Memory B cell (primary cell): ENCODE measurements at regions not wholly inside any gene's neighbourhood (a gene's known extent, or its start where the extent isn't known, plus 50 kb on each side); places are given as distances from the start of the nearest gene placed in this dataset.
"Not testable (repeated sequence)": the region's sequence is repeated elsewhere in the genome, so short reads cannot be mapped to it uniquely, and the experiment has no call there.

Experiments used
- ATAC-seq: fragments of 150-1000 bp; cut with Tn5 transposase; 2 replicates; pipeline ENCODE4 v1.10.0; 2021; ENCODE audit warnings: low read depth, mild to moderate bottlenecking, moderate library complexity
- DNase-seq, 2 donors: peaks; one replicate each; pipeline ENCODE4 v3.0.0; 2022; ENCODE audit warnings: low spot score in 2 of 2
- H3K27ac Mint-ChIP-seq: one replicate; pipeline ENCODE4 v1.8.0; 2022; ENCODE audit warnings: mild to moderate bottlenecking, moderate library complexity, mixed read lengths
- H3K27me3 Mint-ChIP-seq: one replicate; pipeline ENCODE4 v1.8.0; 2022; ENCODE audit warnings: mixed read lengths
- H3K36me3 Mint-ChIP-seq: one replicate; pipeline ENCODE4 v1.8.0; 2022; ENCODE audit warnings: mild to moderate bottlenecking, mixed read lengths
- H3K4me1 Mint-ChIP-seq: one replicate; pipeline ENCODE4 v1.8.0; 2022; ENCODE audit warnings: mixed read lengths
- H3K4me3 Mint-ChIP-seq: one replicate; pipeline ENCODE4 v1.8.0; 2022; ENCODE audit warnings: mild to moderate bottlenecking, moderate library complexity, mixed read lengths
- H3K9me3 Mint-ChIP-seq: one replicate; pipeline ENCODE4 v1.8.0; 2022; ENCODE audit warnings: mixed read lengths

DNA sequence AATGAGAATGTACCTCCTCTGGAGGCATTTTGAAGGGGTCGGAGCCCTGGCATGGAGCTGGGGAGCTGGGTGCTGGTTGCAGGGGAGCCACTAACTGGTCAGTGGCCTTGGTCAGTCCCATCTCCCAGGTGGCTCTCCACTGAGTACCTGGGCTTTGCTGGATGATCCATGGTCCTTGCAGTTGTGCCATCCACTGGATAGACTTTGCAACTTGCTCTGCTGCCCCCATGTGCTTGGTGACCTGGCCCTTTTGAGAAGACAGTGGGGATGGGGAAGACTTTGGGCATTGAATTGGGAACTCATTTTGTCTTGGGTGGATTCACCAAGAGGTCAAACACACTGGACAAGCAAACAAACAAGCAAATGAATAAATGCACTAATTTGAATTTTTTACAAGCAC, 263.9 kb downstream of the MYCN start:
- H3K27me3 Mint-ChIP-seq = no peaks in the 10 kb centered on the region
- H3K4me1 Mint-ChIP-seq = no peaks in the 10 kb centered on the region
- no peak overlapping the region for H3K4me3 Mint-ChIP-seq
- H3K27ac Mint-ChIP-seq = no peak overlapping the region
- peaks cover 10% of the 10 kb centered on the region for H3K9me3 Mint-ChIP-seq
- ATAC-seq (no peak), DNase-seq (no peak)
- peaks cover 1% of the 10 kb centered on the region for H3K36me3 Mint-ChIP-seq

- no peak overlapping the region for H3K4me3 Mint-ChIP-seq
- peaks cover 9% of the 10 kb centered on the region for H3K9me3 Mint-ChIP-seq
- ATAC-seq = no peak
- no peaks in the 10 kb centered on the region for H3K4me1 Mint-ChIP-seq
- H3K27me3 Mint-ChIP-seq = no peaks in the 10 kb centered on the region
- H3K27ac Mint-ChIP-seq = no peak overlapping the region
- no peak for DNase-seq
- peaks cover 1% of the 10 kb centered on the region for H3K36me3 Mint-ChIP-seq
Observed at GRCh38 chr2:16203691-16204090, 263.3 kb downstream of the MYCN start.

GRCh38 chr2:16203069-16203468, 262.7 kb downstream of the MYCN start:
- Mint-ChIP-seq H3K27me3 (no peaks in the 10 kb centered on the region), H3K9me3 (peaks cover 6% of the 10 kb centered on the region), H3K36me3 (no peaks in the 10 kb centered on the region), H3K4me1 (no peaks in the 10 kb centered on the region), H3K4me3 (no peak overlapping the region), H3K27ac (no peak overlapping the region)
- no peak for DNase-seq
- no peak for ATAC-seq

GRCh38 chr2:16202266-16203020, 262.1 kb downstream of the MYCN start:
- no peak overlapping the region for H3K4me3 Mint-ChIP-seq
- H3K9me3 Mint-ChIP-seq = peaks cover 3% of the 10 kb centered on the region
- H3K27me3 Mint-ChIP-seq = no peaks in the 10 kb centered on the region
- H3K27ac Mint-ChIP-seq = no peak overlapping the region
- H3K36me3 Mint-ChIP-seq = no peaks in the 10 kb centered on the region
- ATAC-seq = no peak
- H3K4me1 Mint-ChIP-seq = no peaks in the 10 kb centered on the region
- no peak for DNase-seq

DNA sequence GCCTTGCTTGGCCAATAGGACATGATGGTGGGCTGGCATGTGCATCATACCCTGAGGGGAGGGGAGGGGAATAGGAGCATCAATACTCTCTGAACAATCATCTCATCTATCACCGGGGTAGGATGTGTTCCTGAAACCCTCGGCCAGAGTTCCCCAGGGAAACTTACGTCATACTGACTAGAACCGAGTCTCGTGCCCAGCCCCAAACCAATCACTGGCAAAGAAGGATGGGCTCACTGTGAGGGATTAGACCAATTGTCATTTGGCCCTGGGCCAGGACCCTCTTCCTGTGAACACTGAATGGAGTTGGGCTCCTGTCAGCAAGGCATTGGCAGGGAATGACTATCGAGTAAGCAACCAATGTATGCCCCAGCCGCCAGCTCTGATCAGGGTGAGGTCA, 261.5 kb downstream of the MYCN start:
- H3K4me3 Mint-ChIP-seq = no peak overlapping the region
- no peaks in the 10 kb centered on the region for H3K4me1 Mint-ChIP-seq
- no peak for ATAC-seq
- no peaks in the 10 kb centered on the region for H3K27me3 Mint-ChIP-seq
- no peaks in the 10 kb centered on the region for H3K36me3 Mint-ChIP-seq
- H3K27ac Mint-ChIP-seq = no peak overlapping the region
- no peak for DNase-seq
- no peaks in the 10 kb centered on the region for H3K9me3 Mint-ChIP-seq

- DNase-seq (no peak), ATAC-seq (no peak)
- Mint-ChIP-seq H3K4me1 (no peaks in the 10 kb centered on the region), H3K27me3 (no peaks in the 10 kb centered on the region), H3K9me3 (no peaks in the 10 kb centered on the region), H3K27ac (no peak overlapping the region), H3K4me3 (no peak overlapping the region), H3K36me3 (no peaks in the 10 kb centered on the region)
Observed at GRCh38 chr2:16200554-16201193, 260.3 kb downstream of the MYCN start.

DNA sequence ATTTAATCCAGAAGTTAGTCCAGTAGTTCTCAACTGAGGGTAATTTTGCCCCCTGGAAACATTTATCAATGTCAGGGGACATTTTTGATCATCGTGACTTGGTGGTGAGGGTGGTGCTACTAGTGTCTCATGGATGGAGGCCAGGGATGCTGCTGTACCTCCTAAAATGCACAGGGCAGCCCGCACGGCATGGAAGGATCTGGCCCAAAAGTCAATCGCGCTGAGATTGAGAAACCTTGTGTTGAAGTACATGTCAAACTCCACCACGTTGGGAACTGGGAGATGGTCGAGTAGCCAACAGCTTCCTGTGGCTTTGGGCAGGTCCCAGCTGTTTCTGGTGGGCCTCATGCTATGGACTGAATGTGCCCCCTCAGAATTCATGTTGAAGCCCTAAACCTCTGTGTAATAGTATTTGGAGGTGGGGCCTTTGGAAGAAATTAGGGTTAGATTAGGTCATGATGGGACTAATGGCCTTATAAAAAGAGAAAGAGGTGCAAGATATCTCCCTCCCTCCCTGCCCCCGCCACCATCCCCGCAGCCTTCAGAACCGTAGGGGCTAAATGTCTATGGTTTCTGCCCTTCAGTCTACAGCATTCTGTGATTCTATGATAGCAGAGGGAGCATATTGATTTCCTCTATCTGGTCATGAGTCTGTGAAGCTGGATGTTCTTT, 259.7 kb downstream of the MYCN start:
- no peaks in the 10 kb centered on the region for H3K9me3 Mint-ChIP-seq
- no peaks in the 10 kb centered on the region for H3K36me3 Mint-ChIP-seq
- H3K4me1 Mint-ChIP-seq = no peaks in the 10 kb centered on the region
- no peak overlapping the region for H3K4me3 Mint-ChIP-seq
- no peaks in the 10 kb centered on the region for H3K27me3 Mint-ChIP-seq
- H3K27ac Mint-ChIP-seq = no peak overlapping the region
- no peak for DNase-seq
- no peak for ATAC-seq

- not testable (repeated sequence) for H3K9me3 Mint-ChIP-seq, H3K27ac Mint-ChIP-seq, ATAC-seq
Observed at GRCh38 chr2:16199241-16199640, 258.9 kb downstream of the MYCN start.

GRCh38 chr2:16198166-16198912, 258.0 kb downstream of the MYCN start:
- H3K36me3 Mint-ChIP-seq = no peaks in the 10 kb centered on the region
- no peaks in the 10 kb centered on the region for H3K4me1 Mint-ChIP-seq
- no peaks in the 10 kb centered on the region for H3K9me3 Mint-ChIP-seq
- no peak overlapping the region for H3K27ac Mint-ChIP-seq
- no peak overlapping the region for H3K4me3 Mint-ChIP-seq
- DNase-seq = no peak
- H3K27me3 Mint-ChIP-seq = no peaks in the 10 kb centered on the region
- no peak for ATAC-seq

More at GRCh38 chr2:16199241-16199640, 258.9 kb downstream of the MYCN start:
- DNase-seq, H3K4me3 Mint-ChIP-seq, H3K36me3 Mint-ChIP-seq, H3K27me3 Mint-ChIP-seq, H3K4me1 Mint-ChIP-seq: not testable (repeated sequence)

GRCh38 chr2:16197504-16198147, 257.3 kb downstream of the MYCN start:
- Mint-ChIP-seq H3K27ac (no peak overlapping the region), H3K4me3 (no peak overlapping the region), H3K4me1 (no peaks in the 10 kb centered on the region), H3K36me3 (no peaks in the 10 kb centered on the region), H3K27me3 (no peaks in the 10 kb centered on the region), H3K9me3 (no peaks in the 10 kb centered on the region)
- DNase-seq = no peak
- no peak for ATAC-seq

DNA sequence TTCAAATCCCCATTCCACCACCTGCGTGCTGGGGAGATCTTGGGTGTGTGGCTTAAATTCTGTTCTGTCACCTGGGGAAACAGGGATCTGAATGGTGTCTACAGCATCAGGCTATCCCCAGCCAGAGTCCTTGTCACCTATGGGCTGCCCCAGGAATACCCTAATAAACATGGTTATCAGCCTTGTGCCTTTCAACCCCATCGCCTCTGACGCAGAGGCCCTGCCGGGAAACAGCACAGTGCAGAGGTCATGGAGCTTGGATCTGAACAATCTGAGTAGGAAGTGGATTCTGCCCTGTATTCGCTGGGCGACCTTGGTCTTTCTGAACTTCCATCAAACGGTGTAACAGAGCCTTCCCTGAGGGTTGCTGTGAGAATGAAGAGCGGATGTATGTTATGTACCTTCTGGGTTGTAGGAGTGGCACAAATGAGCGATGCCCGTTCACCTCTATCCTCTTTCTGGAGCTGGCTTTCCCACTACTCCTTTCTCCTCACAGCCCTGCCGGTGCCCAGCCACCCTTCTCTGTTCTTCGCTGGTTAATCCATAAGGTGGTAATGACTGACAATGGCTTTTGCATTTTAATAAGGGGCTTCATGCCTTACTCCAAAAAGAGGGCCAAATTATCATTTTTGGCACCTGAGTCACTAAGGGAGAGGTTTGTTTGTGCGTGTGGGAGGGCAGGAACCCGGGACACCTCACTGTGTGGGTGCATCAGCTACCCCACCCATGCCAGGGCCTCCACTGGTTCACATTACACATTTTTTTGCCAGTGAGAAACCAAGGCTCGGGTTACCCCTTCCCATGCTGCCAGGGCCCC, 256.5 kb downstream of the MYCN start:
- Mint-ChIP-seq H3K9me3 (no peaks in the 10 kb centered on the region), H3K36me3 (no peaks in the 10 kb centered on the region), H3K4me3 (no peak overlapping the region), H3K27me3 (no peaks in the 10 kb centered on the region), H3K4me1 (no peaks in the 10 kb centered on the region), H3K27ac (no peak overlapping the region)
- ATAC-seq = no peak
- no peak for DNase-seq

- Mint-ChIP-seq H3K9me3 (no peaks in the 10 kb centered on the region), H3K36me3 (no peaks in the 10 kb centered on the region), H3K4me1 (no peaks in the 10 kb centered on the region), H3K27ac (no peak overlapping the region), H3K27me3 (no peaks in the 10 kb centered on the region), H3K4me3 (no peak overlapping the region)
- DNase-seq (no peak), ATAC-seq (no peak)
Observed at GRCh38 chr2:16195681-16196070, 255.3 kb downstream of the MYCN start.
